Stimulated activated CD4-positive, alpha-beta T cell treated with anti-CD3 and anti-CD28 coated beads, Interleukin-2, amount 100 ng/mL, for 4 hours (primary cell): ENCODE measurements at regions not wholly inside any gene's neighbourhood (a gene's known extent, or its start where the extent isn't known, plus 50 kb on each side); places are given as distances from the start of the nearest gene placed in this dataset.
"Not testable (repeated sequence)": the region's sequence is repeated elsewhere in the genome, so short reads cannot be mapped to it uniquely, and the experiment has no call there.

Experiments
- DNase-seq: peaks from one replicate; pipeline ENCODE4 v3.0.0-alpha.2; 2020; ENCODE audit warnings: low read depth

- no peak for DNase-seq
Measured at GRCh38 chr20:48490961-48491831, 336.6 kb downstream of the PREX1 start.

DNA sequence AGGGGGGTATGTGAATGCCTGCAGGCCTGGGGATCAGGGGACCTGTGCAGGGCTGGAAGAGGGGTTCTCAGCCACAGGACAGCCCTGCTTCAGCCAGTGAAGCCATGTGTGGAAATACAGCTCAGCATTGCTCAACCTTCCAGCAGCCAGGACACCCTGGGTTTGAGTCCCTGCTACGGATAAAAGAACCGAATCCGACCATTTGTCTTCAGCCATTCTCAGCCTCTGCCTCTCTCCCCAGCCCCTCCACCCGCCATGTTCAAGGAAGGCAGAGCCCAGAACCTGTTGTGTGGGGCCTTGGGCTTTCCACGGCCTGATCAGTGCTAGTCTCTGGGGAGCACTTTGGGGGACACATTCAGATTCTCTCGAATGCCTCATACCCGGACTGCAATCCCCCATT is 337.5 kb downstream of the PREX1 start:
- not testable (repeated sequence) for DNase-seq

GRCh38 chr20:48489656-48490055 is 338.1 kb downstream of the PREX1 start:
- DNase-seq: no peak

GRCh38 chr20:48489046-48489463 is 338.7 kb downstream of the PREX1 start:
- no peak for DNase-seq

DNA sequence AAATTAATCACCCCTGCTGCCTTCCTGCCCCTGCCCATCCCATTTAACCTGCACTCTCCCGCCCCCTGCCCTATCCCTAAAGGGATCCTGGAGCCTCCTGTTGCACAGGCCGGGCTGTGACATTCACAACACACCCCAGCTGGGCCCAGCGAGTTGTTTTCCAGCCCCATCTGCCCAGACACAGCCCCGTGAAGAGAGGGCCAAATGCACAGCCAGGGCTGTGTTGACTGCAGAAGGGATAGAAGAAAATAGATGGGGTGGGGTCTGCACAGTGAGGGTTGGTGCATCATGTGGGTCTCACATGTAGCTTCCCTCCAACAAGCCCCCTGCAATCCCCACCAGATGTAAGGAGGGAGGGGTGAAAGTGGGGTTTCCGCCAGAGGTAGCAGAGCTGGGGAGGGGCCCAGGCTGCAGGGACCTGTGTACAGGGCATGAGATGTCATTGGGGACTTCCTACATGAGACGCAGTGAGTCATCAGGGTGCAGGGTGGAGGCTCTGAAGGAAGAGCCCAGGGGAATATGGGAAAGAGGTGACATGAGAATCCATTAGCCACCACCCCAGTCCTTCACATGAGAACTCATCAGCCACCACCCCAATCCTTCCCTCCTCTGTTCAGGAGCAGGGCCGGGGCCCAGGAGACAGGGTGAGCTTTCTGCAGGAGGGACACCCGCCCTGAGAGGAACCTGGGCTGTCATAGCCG is 339.3 kb downstream of the PREX1 start:
- DNase-seq: not testable (repeated sequence)

DNA sequence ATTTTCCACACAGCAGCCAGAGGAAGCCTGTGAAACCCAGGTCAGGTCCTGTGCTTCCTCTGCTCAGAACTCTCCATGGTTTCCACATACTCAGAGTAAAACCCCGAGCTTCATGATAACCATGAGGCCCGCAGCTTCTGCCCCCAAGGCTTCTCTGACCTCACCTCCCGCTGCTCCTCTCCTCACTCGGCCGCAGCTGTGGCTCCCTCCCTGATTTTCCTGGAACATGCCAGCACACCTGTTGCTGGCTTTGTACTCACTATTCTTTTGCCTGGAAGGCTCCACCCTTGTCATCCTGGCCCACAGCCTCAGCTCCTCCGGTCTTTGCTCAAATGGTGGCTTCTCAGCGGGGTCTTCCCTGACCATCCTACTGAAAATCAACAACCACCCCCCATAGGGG is 341.7 kb downstream of the PREX1 start:
- DNase-seq: no peak

DNA sequence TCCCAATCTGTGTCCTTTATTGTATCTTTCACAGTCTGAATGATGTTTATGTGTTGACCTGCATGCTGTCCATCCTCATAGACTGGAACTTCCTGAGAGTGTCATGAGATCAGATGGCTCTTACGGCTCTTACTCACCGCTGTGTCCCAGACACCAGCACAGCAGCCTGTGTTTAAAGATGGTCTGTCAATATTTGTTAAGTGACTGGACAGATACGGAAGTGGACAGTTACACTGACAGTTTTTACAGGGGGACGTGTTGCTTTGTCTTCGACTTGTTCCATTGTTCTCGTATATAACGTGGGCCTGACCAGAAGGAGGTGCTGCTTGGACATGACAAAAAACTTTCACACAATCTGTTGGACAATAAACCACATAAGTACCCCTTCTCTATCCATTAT is 342.6 kb downstream of the PREX1 start:
- not testable (repeated sequence) for DNase-seq

DNA sequence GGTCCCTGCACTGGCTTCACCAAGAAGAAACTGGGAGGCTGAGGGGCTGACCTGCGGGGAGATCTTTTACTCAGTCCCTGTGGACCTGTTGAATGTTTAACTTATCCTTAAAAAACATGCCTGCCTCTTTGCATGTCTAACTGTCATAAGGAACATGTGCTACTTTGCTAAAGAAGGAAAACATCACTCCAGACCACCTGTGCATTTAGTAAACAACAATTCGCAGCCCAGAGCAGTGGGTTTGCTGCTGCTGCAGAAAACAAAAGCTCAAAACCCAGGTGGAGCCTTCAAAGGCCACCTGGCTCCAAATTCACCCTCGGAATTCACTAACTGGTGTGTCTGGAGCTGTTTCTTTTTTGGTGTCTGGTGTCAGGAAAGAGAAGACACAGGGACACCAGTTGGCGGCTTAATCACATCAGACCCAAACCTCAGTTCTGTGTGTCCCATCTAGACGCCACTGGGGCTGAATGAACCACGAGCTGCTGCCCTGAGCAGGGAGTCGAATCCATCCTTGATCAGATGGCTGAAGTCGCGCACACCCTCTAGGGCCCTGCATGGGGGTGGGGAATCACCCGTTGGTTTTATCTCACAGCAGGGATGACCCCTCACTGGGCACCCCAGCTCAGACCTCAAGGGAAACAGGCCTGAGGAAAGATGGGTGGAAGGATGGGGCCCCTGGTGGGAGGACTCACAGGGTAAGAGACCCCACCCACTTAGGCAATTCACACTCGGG is 344.3 kb downstream of the PREX1 start:
- no peak for DNase-seq

GRCh38 chr20:48482790-48483189 is 345.0 kb downstream of the PREX1 start:
- no peak for DNase-seq

GRCh38 chr20:48480216-48480772 is 347.5 kb downstream of the PREX1 start:
- no peak for DNase-seq

DNA sequence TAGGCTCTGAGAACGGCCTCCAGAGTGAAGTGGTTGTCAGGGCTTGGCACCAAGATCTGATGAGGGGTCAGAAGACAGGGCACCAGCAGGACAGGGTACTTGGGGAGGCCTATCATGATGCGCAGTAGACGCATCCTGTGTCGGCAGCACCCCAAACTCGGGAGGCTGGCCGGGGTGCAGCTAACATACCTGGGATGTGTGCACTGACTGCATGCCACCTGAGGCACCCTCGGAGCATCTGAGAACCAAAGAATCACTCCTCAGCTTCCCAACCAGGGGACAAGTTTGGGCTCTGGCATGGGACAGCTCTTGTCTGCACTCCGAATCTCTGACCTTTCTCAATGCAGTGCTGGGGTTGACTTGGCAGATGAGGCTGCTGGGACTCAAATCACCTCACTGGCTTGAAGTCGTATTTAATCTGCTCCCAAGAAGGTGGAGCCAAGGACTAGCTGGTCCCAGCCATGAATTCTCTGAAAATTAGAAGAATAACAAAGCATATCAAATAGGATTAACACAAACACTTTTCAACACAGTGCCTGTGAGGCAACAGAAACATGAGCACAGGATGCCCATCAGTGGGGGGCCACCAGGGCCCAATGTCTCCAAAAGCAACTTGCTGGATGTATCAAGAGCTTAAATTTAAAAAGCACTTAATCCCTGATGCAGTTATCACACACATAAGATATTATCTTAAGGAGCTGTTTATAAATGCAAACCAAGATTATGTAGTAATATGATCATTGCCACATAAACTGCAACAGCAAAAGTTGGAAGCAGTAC is 348.8 kb downstream of the PREX1 start:
- no peak for DNase-seq

GRCh38 chr20:48478370-48478769 is 349.4 kb downstream of the PREX1 start:
- DNase-seq: no peak

DNA sequence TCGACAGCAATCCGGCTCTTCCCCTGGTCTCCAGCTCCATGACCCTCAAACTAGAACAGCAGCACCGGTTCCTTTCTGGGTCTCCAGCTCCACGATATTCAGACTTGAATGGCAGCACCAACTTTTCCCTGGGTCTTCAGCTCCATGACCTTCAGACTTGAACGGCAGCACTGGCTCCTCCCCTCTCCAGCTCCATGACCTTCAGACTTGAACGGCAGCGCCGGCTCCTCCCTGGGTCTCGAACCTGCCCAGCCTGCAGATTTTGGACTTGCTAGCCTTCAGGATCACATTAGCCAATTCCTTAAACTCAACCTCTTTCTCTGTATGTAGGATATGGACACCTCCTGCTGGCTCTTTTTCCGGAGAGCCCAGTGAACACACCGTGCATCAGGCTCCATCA is 350.9 kb downstream of the PREX1 start:
- no peak for DNase-seq

GRCh38 chr20:48474022-48474421 is 353.8 kb downstream of the PREX1 start:
- DNase-seq: no peak

- no peak for DNase-seq
Measured at GRCh38 chr20:48471759-48472408, 355.9 kb downstream of the PREX1 start.

DNA sequence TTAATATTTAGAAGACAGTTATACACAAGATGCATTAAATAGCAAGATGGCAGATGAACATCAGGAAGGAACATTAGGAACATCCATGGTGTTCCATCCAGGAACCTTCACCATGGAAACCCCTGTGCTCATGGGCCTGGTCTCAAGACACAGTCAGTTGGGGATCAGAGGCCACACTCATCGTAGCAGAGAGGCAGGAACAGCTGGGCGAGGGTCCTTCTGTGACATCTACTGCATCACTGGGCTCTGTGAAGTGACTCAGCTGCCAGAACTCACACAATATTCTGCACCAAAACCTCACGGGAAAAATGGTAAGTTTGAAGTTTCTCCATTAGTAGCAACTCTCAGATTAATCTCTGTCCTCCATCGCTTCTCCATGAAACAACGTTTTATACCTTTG is 356.6 kb downstream of the PREX1 start:
- no peak for DNase-seq

DNA sequence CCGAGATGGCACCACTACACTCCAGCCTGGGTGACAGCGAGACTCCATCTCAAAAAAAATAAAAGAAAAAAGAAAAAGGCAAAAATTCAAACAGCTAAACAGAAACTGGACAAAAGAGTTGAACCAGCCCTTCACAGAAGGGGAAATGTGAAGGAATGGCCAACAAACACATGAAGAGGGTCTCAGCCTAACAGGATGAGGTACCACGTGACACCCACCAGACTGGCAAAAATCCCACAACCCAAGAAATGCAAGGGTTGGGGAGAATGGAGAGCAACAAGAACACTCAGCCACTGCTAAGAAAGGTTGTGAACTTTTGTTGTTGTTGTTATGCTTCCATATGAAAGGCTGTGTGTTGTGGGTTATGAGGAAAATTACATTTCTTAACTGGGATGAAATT is 357.7 kb downstream of the PREX1 start:
- DNase-seq: no peak

- no peak for DNase-seq
Measured at GRCh38 chr20:48469026-48469425, 358.8 kb downstream of the PREX1 start.

DNA sequence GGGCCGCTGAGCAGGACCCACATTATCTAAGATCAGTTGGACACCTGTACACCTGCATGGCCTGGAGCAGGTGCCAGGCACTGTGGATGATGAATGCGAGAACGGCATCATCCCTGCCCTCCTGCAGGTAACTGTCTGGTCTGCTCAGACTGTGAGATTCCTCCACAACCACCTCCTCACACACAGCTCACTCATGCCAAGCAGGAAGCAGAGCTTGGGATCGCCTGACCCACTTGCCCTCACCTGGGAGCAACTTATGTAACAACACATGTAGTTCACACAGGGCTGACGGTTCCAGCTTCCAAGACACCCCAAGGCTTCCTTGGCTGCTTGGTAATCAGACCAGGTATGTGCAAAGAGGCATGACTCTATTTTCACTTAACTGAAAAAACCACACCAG is 359.2 kb downstream of the PREX1 start:
- no peak for DNase-seq

GRCh38 chr20:48467622-48468021 is 360.2 kb downstream of the PREX1 start:
- DNase-seq: no peak

DNA sequence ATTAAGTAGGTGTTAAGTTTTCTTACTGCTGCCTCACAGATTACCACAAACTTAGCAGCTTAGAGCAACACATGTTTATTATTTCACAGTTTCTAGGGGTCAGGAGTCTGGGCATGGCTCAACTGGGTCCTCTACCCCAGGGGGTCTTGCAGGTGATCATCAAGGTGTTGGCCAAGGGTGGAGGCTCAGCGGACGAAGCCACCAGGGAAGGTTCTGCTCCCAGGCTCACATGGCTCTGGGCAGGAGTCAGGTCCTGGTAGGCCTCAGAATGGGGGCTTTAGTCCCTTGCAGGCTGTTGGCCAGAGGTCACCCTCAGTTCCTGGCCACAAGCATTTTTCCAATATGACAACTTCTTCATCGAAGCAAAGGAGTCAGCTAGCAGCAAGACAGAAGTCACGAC is 362.5 kb downstream of the PREX1 start:
- DNase-seq: no peak
